ENCODE measurements at regions not wholly inside any gene's neighbourhood (a gene's known extent, or its start where the extent isn't known, plus 50 kb on each side); places are given as distances from the start of the nearest gene placed in this dataset.

GRCh38 chr5:89994266-89994665, 415.3 kb downstream of the CETN3 start:
- no peak for TF ChIP-seq POLR2AphosphoS5 (IDR thresholded peaks at IDR 0.05)
- TF ChIP-seq CTCF (IDR thresholded peaks at IDR 0.05) = no peak
- TF ChIP-seq POLR2A (IDR thresholded peaks at IDR 0.05) = no peak
